Panc1 (cell line): ENCODE measurements at regions not wholly inside any gene's neighbourhood (a gene's known extent, or its start where the extent isn't known, plus 50 kb on each side); places are given as distances from the start of the nearest gene placed in this dataset.

Experiments used
- CTCF ChIP-seq: fragments of 450-650 bp; IDR thresholded peaks from 2 replicates; pipeline ENCODE4 v1.5.1; 2017; ENCODE audit warnings: mild to moderate bottlenecking
- POLR2AphosphoS5 ChIP-seq: IDR thresholded peaks from 2 replicates; pipeline ENCODE4 v1.6.1; 2012; ENCODE audit warnings: mild to moderate bottlenecking, low read depth, low read length, moderate library complexity
- REST ChIP-seq, 2 experiments: IDR thresholded peaks; 2 replicates each; pipeline ENCODE4 v1.6.1; 2011 to 2012; ENCODE audit warnings: low read depth in 2 of 2, control low read depth in 1 of 2, low read length in 1 of 2, mild to moderate bottlenecking in 1 of 2, moderate library complexity in 1 of 2; ENCODE audit not compliant: insufficient read depth in 1 of 2
- TCF7L2 ChIP-seq: IDR thresholded peaks from 2 replicates; pipeline ENCODE4 v1.6.1; 2011; ENCODE audit warnings: mild to moderate bottlenecking, low read depth, low read length, inconsistent platforms

GRCh38 chr14:66330916-66331315, 155.3 kb upstream of the CCDC196 start:
- no peak for TF ChIP-seq CTCF
- no peak for TF ChIP-seq REST (IDR thresholded peaks at IDR 0.05; ENCODE audit: insufficient read depth in 1 of 2, low read depth in 2 of 2, low read length in 1 of 2)
- TF ChIP-seq POLR2AphosphoS5: no peak
- no peak for TF ChIP-seq TCF7L2
